Gastroesophageal sphincter (tissue), 4 donors: ENCODE measurements at regions not wholly inside any gene's neighbourhood (a gene's known extent, or its start where the extent isn't known, plus 50 kb on each side); places are given as distances from the start of the nearest gene placed in this dataset.

ENCODE experiments used
- ATAC-seq: fragments of 150-250 bp; one replicate; pipeline ENCODE4 v1.9.1; 2016; ENCODE audit warnings: mild to moderate bottlenecking, moderate library complexity
- H3K27ac ChIP-seq, 4 donors: fragments of 200-600 bp; sonication (generic) in 3 of 4; 1 replicate in 3 of 4; 2 replicates in 1 of 4; pipeline ENCODE4 v1.5.1; 2016 to 2019
- H3K27me3 ChIP-seq: fragments of 200-600 bp; sonication (generic); one replicate; pipeline ENCODE4 v1.5.1; 2019
- H3K36me3 ChIP-seq, 2 donors: fragments of 200-600 bp; sonication (generic); one replicate each; pipeline ENCODE4 v1.5.1; 2019; ENCODE audit warnings: control low read depth in 1 of 2
- H3K4me1 ChIP-seq, 3 donors: fragments of 200-600 bp; sonication (generic); 1 replicate in 2 of 3; 2 replicates in 1 of 3; pipeline ENCODE4 v1.5.1; 2016 to 2019; ENCODE audit warnings: control low read depth in 2 of 3
- H3K4me3 ChIP-seq, 2 donors: fragments of 200-600 bp; sonication (generic); one replicate each; pipeline ENCODE4 v1.5.1; 2019; ENCODE audit warnings: mild to moderate bottlenecking in 1 of 2, moderate library complexity in 1 of 2
- H3K9me3 ChIP-seq, 3 donors: fragments of 200-600 bp; sonication (generic); one replicate each; pipeline ENCODE4 v1.5.1; 2017 to 2019; ENCODE audit warnings: control low read depth in 2 of 3
- EP300 ChIP-seq: sonication (generic); formaldehyde crosslinking; IDR thresholded peaks from one replicate; pipeline ENCODE4 v1.6.1; 2017; ENCODE audit warnings: antibody characterized with exemption, mild to moderate bottlenecking
- POLR2A ChIP-seq, 2 donors: fragments of 450-650 bp; IDR thresholded peaks; one replicate each; pipeline ENCODE4 v1.6.1; 2017; ENCODE audit warnings: antibody characterized with exemption in 2 of 2, mild to moderate bottlenecking in 2 of 2, moderate library complexity in 1 of 2
- POLR2AphosphoS5 ChIP-seq: sonication (generic); formaldehyde crosslinking; IDR thresholded peaks from one replicate; pipeline ENCODE4 v1.6.1; 2017; ENCODE audit warnings: antibody characterized with exemption
- WGBS, 2 donors: methylation state at CpG; one replicate each; pipeline ENCODE4 v1.1.5; 2018; ENCODE audit warnings: low coverage in 1 of 2; 5-methylcytosine and 5-hydroxymethylcytosine counted together
- TF ChIP-seq, protein P1 (sequence below), 4 experiments: fragments of 200-600 bp in 2 of 4; fragments of 450-650 bp in 2 of 4; sonication (generic) in 1 of 4; IDR thresholded peaks; one replicate each; pipeline ENCODE4 v1.5.1; 2017 to 2019; ENCODE audit warnings: antibody characterized with exemption in 4 of 4, mild to moderate bottlenecking in 2 of 4, moderate library complexity in 2 of 4

DNA sequence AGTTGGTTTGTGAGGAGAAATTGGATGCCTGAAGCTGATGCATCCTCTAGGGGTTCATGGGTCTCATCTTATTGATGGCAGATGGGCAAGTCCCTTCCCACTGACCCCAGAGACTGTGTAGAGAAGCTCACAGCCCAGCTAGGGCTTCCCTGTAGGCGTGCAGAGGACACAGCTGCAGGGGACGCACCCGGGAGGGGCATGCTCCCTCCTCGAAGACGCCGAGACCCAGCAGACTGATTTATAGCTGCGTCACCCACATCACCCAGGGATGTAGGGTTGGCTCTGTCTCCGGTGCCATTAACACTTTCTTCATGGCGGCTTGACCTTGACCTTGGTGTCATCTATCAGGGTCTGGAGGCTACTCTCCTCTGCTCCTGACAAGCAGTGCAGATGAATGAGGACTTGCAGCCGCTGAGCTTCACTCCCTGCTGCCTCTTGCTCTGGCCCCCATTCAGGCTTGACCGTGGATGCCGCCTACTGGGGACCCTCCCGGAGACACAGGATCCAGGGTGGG lies 549.7 kb downstream of the TCERG1L start:
- 15 to 21% methylated on average over 4 to 10 of the region's 13 CpGs for WGBS, 2 donors
- H3K4me3 ChIP-seq = no peak overlapping the region
- H3K27ac ChIP-seq = no peak overlapping the region
- peaks cover 43% of the 10 kb centered on the region for H3K27me3 ChIP-seq
- H3K4me1 ChIP-seq = no peaks in the 10 kb centered on the region
- peaks cover 0 to 2% (median 0%) of the 10 kb centered on the region in 3 donors for H3K9me3 ChIP-seq
- TF ChIP-seq POLR2AphosphoS5 (no peak), EP300 (no peak), POLR2A (IDR thresholded peaks at IDR 0.05) (no peak)
- TF ChIP-seq, protein P1, sequence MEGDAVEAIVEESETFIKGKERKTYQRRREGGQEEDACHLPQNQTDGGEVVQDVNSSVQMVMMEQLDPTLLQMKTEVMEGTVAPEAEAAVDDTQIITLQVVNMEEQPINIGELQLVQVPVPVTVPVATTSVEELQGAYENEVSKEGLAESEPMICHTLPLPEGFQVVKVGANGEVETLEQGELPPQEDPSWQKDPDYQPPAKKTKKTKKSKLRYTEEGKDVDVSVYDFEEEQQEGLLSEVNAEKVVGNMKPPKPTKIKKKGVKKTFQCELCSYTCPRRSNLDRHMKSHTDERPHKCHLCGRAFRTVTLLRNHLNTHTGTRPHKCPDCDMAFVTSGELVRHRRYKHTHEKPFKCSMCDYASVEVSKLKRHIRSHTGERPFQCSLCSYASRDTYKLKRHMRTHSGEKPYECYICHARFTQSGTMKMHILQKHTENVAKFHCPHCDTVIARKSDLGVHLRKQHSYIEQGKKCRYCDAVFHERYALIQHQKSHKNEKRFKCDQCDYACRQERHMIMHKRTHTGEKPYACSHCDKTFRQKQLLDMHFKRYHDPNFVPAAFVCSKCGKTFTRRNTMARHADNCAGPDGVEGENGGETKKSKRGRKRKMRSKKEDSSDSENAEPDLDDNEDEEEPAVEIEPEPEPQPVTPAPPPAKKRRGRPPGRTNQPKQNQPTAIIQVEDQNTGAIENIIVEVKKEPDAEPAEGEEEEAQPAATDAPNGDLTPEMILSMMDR (IDR thresholded peaks at IDR 0.05) = no peak
- no peak for ATAC-seq
- H3K36me3 ChIP-seq = no peaks in the 10 kb centered on the region

DNA sequence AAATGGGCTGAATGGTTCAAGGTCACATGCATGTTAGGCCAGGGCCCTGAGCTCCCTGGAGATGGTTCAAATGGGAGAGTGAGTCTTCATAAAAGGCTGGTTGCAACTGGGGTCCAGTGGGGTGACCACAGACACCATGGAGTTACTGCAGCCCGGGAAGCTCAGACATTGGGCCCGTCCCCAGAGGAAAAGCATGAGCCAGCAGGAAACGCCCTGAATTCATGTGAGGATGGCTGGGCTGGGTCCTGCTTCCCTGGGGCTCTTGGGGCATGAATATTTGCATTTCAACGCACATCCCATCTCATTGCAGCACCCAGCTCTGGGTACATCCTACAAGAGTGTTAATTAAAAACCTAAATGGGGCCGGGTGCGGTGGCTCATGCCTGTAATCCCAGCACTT lies 549.0 kb downstream of the TCERG1L start:
- no peak overlapping the region for H3K27ac ChIP-seq
- H3K4me1 ChIP-seq = no peaks in the 10 kb centered on the region
- TF ChIP-seq POLR2AphosphoS5 (no peak), EP300 (no peak), POLR2A (IDR thresholded peaks at IDR 0.05) (no peak)
- TF ChIP-seq, protein P1 (IDR thresholded peaks at IDR 0.05) = no peak
- ATAC-seq = no peak
- peaks cover 0 to 9% (median 0%) of the 10 kb centered on the region in 3 donors for H3K9me3 ChIP-seq
- no peaks in the 10 kb centered on the region for H3K36me3 ChIP-seq
- peaks cover 49% of the 10 kb centered on the region for H3K27me3 ChIP-seq
- 40% methylated on average over 2 of the region's 6 CpGs; no CpG with 5 or more reads in 1 of the 2 donors for WGBS, 2 donors
- H3K4me3 ChIP-seq = no peak overlapping the region

DNA sequence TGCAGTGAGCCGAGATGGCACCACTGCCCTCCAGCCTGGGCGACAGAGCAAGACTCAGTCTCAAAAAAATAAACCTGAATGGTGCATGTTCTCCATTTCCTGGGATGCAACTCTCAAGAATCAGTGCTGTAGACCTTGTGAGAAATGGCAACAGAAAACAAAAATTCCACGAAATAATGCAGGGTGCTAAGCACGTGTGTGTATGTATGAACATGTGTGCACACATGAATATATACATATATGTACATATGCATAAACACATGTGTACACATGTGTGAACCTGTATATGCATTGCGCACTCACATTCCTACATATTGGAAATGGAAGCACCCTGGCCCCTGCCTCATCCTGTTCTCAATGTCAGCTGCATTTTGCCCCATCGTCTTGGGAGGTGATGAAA lies 548.5 kb downstream of the TCERG1L start:
- H3K27ac ChIP-seq = no peak overlapping the region
- 86 to 88% methylated on average over 5 to 6 of the region's 6 CpGs for WGBS, 2 donors
- H3K4me3 ChIP-seq = no peak overlapping the region
- no peaks in the 10 kb centered on the region for H3K4me1 ChIP-seq
- no peak for ATAC-seq
- TF ChIP-seq, protein P1 (IDR thresholded peaks at IDR 0.05) = no peak
- no peak for TF ChIP-seq EP300
- no peak for TF ChIP-seq POLR2AphosphoS5
- TF ChIP-seq POLR2A (IDR thresholded peaks at IDR 0.05) = no peak
- peaks cover 49% of the 10 kb centered on the region for H3K27me3 ChIP-seq
- no peaks in the 10 kb centered on the region for H3K36me3 ChIP-seq
- H3K9me3 ChIP-seq = peaks cover 0 to 14% (median 0%) of the 10 kb centered on the region in 3 donors

DNA sequence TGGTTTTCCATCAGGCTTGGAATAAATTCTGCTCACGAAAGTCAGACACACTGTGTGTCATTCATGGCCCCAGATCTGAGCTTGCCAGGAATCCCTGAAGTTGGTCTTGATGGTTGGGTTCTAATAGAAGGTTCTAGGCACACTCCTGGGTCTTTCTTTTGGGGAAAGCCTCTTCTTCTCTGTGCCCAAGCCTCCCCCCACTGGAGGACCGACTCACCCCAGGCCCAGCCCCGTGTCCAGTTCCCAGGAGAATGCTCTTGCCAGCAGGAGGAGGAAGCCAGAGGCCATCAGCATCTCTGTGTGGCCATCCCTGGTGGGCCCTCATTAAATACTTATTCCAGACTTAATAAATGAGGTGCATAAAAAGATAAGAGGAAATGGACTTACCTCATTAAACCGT lies 548.0 kb downstream of the TCERG1L start:
- H3K27ac ChIP-seq = no peak overlapping the region
- 58 to 80% methylated on average over 1 to 2 of the region's 4 CpGs for WGBS, 2 donors
- no peaks in the 10 kb centered on the region for H3K36me3 ChIP-seq
- TF ChIP-seq, protein P1 (IDR thresholded peaks at IDR 0.05) = no peak
- TF ChIP-seq POLR2A (IDR thresholded peaks at IDR 0.05) (no peak), POLR2AphosphoS5 (no peak), EP300 (no peak)
- peaks cover 49% of the 10 kb centered on the region for H3K27me3 ChIP-seq
- ATAC-seq = no peak
- no peaks in the 10 kb centered on the region for H3K4me1 ChIP-seq
- peaks cover 0 to 19% (median 0%) of the 10 kb centered on the region in 3 donors for H3K9me3 ChIP-seq
- no peak overlapping the region for H3K4me3 ChIP-seq

DNA sequence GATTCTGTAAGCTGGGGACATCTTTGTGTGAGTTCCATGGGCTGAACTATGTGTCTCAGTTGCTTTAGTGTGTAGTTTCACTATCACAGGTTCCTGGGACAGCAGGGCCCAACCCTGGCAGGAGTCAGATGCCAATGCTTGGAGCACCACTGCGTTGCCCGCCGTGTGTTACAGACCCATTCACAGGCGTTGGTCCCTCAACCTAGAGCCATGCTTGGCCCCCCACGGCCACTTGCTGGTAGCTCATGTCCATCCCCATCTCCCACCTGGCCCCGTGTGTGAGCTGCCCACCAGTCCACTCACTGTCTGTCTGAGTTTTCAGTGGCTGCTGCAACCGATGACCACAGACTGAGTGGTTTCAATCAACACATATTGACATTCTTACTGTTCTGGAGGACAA lies 546.9 kb downstream of the TCERG1L start:
- Histone ChIP-seq H3K4me3 (no peak overlapping the region), H3K27ac (no peak overlapping the region), H3K27me3 (peaks cover 55% of the 10 kb centered on the region), H3K4me1 (no peaks in the 10 kb centered on the region), H3K9me3 (peaks cover 0 to 26% (median 0%) of the 10 kb centered on the region in 3 donors), H3K36me3 (no peaks in the 10 kb centered on the region)
- no peak for ATAC-seq
- TF ChIP-seq POLR2AphosphoS5 (no peak), POLR2A (IDR thresholded peaks at IDR 0.05) (no peak), EP300 (no peak)
- TF ChIP-seq, protein P1 (IDR thresholded peaks at IDR 0.05) = no peak
- 81 to 97% methylated on average over 5 to 6 of the region's 7 CpGs for WGBS, 2 donors
